BE2C (cell line): ENCODE measurements at regions not wholly inside any gene's neighbourhood (a gene's known extent, or its start where the extent isn't known, plus 50 kb on each side); places are given as distances from the start of the nearest gene placed in this dataset.
"Not testable (repeated sequence)": the region's sequence is repeated elsewhere in the genome, so short reads cannot be mapped to it uniquely, and the experiment has no call there.

Experiments used
- DNase-seq: peaks from one replicate; pipeline ENCODE4 v3.0.0-alpha.2; 2020
- H3K27me3 ChIP-seq: fragments of 250-450 bp; sonication (Bioruptor Pico); 2 replicates; pipeline ENCODE4 v1.5.1; 2020; ENCODE audit warnings: mild to moderate bottlenecking
- H3K36me3 ChIP-seq: fragments of 250-450 bp; sonication (Bioruptor Pico); 2 replicates; pipeline ENCODE4 v1.5.1; 2020; ENCODE audit warnings: mild to moderate bottlenecking
- H3K4me1 ChIP-seq: fragments of 250-450 bp; sonication (Bioruptor Pico); 2 replicates; pipeline ENCODE4 v1.5.1; 2020
- H3K4me3 ChIP-seq: 2 replicates; pipeline ENCODE4 v1.5.1; 2011; ENCODE audit warnings: low read depth, low read length
- H3K9me3 ChIP-seq: fragments of 250-450 bp; sonication (Bioruptor Pico); 2 replicates; pipeline ENCODE4 v1.5.1; 2020
- CTCF ChIP-seq: IDR thresholded peaks from 2 replicates; pipeline ENCODE4 v1.5.1; 2012; ENCODE audit warnings: mild to moderate bottlenecking, low read depth, low read length

DNA sequence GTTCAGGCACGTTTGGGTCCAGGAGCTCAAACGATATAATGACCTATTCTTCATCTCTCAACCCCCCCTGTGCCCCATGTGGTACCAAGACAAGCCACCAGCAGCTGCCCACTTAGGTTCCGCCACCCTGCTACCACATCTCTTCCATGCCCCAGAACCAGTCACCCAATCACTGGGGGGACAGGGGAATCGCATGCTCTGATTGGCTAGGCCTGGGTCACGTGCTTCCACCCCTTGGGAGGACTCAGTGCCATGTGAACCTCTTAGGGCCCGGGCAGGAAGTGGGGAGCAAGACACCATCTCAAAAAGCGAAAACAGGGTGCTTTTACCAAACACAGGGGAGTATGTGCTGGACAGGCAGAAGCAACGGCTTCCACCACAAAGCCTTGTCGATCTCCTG is 91.3 kb downstream of the KATNIP start:
- Histone ChIP-seq H3K9me3 (no peaks in the 10 kb centered on the region), H3K36me3 (no peaks in the 10 kb centered on the region), H3K4me1 (peaks cover 3% of the 10 kb centered on the region; the same call in 1 of the 2 replicates), H3K27me3 (no peaks in the 10 kb centered on the region), H3K4me3 (no peak overlapping the region)
- TF ChIP-seq CTCF = no peak
- DNase-seq = no peak

- H3K36me3 ChIP-seq = not testable (repeated sequence)
Measured at GRCh38 chr16:27641734-27642415, 91.9 kb downstream of the KATNIP start.

DNA sequence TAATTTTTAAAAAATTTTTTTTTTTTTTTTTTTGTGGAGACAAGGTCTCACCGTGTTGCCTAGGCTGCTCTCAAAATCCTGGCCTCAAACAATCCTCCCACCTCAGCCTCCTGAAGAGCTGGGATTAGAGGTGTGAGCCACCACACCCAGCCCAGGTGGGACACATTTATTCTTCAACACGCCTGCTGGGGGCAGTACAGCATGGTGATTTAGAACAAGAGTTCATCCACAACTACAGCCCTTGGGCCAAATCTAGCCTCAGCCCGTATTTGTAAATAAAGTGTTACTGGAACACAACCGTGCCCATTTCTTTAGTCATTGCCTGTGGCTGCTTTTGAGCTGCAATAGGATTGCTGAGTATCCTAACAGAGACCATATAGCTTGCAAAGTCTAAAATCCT is 92.8 kb downstream of the KATNIP start:
- peak; percentile 11; the same call in 1 of the 2 replicates for TF ChIP-seq CTCF
- no peaks in the 10 kb centered on the region for H3K27me3 ChIP-seq
- H3K36me3 ChIP-seq = no peaks in the 10 kb centered on the region
- no peaks in the 10 kb centered on the region for H3K9me3 ChIP-seq
- DNase-seq = no peak
- H3K4me1 ChIP-seq = no peaks in the 10 kb centered on the region
- no peak overlapping the region for H3K4me3 ChIP-seq

More at GRCh38 chr16:27641734-27642415, 91.9 kb downstream of the KATNIP start:
- H3K9me3 ChIP-seq, H3K4me3 ChIP-seq, H3K4me1 ChIP-seq, H3K27me3 ChIP-seq, DNase-seq: not testable (repeated sequence)

- Histone ChIP-seq H3K27me3 (no peaks in the 10 kb centered on the region), H3K4me1 (no peaks in the 10 kb centered on the region), H3K4me3 (no peak overlapping the region), H3K9me3 (no peaks in the 10 kb centered on the region), H3K36me3 (no peaks in the 10 kb centered on the region)
- DNase-seq = peak; percentile 75
- no peak for TF ChIP-seq CTCF
Measured at GRCh38 chr16:27644165-27644564, 94.2 kb downstream of the KATNIP start.

DNA sequence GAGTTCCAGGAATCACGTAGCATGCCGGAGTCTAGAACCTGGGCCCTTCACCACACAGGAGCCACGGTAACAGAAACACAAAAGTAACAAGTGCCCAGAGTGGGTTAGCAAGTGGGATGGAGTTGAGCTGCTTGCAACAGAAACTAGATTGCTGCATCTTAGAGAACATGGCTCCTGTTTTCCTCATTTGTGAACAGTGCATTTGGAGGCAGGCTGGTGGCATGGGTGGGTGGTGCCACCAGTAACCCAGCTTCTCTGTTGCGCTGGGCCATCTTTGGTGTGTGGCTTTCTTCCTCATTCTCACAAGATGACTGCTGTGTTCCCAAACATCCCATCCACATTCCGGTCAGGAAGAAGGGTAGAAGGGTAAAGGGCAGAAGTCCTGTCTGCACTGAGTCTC is 95.5 kb downstream of the KATNIP start:
- H3K4me3 ChIP-seq = no peak overlapping the region
- TF ChIP-seq CTCF = no peak
- H3K4me1 ChIP-seq = no peaks in the 10 kb centered on the region; the same call in 1 of the 2 replicates
- no peaks in the 10 kb centered on the region for H3K9me3 ChIP-seq
- H3K36me3 ChIP-seq = no peaks in the 10 kb centered on the region
- no peaks in the 10 kb centered on the region for H3K27me3 ChIP-seq
- DNase-seq = no peak

DNA sequence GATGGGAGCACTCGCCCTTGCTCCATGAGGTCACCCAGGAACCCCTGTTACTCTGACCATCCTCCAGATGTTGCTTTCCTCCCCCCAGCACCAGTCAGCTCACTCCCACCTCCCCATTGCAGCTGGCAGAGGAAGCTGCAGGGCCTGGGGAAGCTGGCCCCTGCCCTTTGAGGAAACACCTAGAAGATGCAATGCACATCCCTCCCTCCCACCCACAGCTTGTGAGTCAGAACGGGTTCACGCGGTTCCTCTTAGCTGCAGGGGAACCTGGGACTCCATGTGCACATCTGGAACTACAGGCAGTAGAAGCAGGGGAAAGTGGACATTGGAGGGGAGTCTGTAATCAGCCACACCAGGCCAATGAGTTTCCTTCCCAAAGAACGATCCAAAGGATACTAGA is 96.9 kb downstream of the KATNIP start:
- TF ChIP-seq CTCF = no peak
- Histone ChIP-seq H3K4me1 (no peaks in the 10 kb centered on the region; the same call in 1 of the 2 replicates), H3K9me3 (no peaks in the 10 kb centered on the region), H3K4me3 (no peak overlapping the region), H3K27me3 (no peaks in the 10 kb centered on the region), H3K36me3 (no peaks in the 10 kb centered on the region)
- no peak for DNase-seq
